HEK293 (cell line): ENCODE measurements at regions not wholly inside any gene's neighbourhood (a gene's known extent, or its start where the extent isn't known, plus 50 kb on each side); places are given as distances from the start of the nearest gene placed in this dataset.

Source experiments
- CTCF ChIP-seq: fragments of 450-650 bp; formaldehyde crosslinking; IDR thresholded peaks from 2 replicates; pipeline ENCODE4 v1.5.1; 2016; ENCODE audit warnings: missing biosample characterization, missing genetic modification characterization
- HIC1 ChIP-seq: fragments of 450-650 bp; formaldehyde crosslinking; IDR thresholded peaks from 2 replicates; pipeline ENCODE4 v1.5.1; 2016; ENCODE audit warnings: missing biosample characterization, missing genetic modification characterization
- REST ChIP-seq: fragments of 450-650 bp; formaldehyde crosslinking; IDR thresholded peaks from 2 replicates; pipeline ENCODE4 v1.5.1; 2016; ENCODE audit warnings: missing biosample characterization, missing genetic modification characterization
- YY1 ChIP-seq: fragments of 450-650 bp; formaldehyde crosslinking; IDR thresholded peaks from 2 replicates; pipeline ENCODE4 v1.5.1; 2018; ENCODE audit warnings: missing biosample characterization, missing genetic modification characterization
- ZBTB10 ChIP-seq: fragments of 450-650 bp; formaldehyde crosslinking; IDR thresholded peaks from 2 replicates; pipeline ENCODE4 v1.5.1; 2016; ENCODE audit warnings: missing biosample characterization, missing genetic modification characterization
- ZEB2 ChIP-seq: fragments of 450-650 bp; formaldehyde crosslinking; IDR thresholded peaks from 2 replicates; pipeline ENCODE4 v1.5.1; 2016; ENCODE audit warnings: missing biosample characterization, missing genetic modification characterization
- ZNF311 ChIP-seq: fragments of 450-650 bp; formaldehyde crosslinking; IDR thresholded peaks from 2 replicates; pipeline ENCODE4 v1.5.1; 2017; ENCODE audit warnings: missing biosample characterization, missing genetic modification characterization, borderline replicate concordance
- ZNF433 ChIP-seq: fragments of 450-650 bp; formaldehyde crosslinking; IDR thresholded peaks from 2 replicates; pipeline ENCODE4 v1.5.1; 2016; ENCODE audit warnings: missing biosample characterization, missing genetic modification characterization, low read depth
- ZNF623 ChIP-seq: fragments of 450-650 bp; formaldehyde crosslinking; IDR thresholded peaks from 2 replicates; pipeline ENCODE4 v1.5.1; 2016; ENCODE audit warnings: missing biosample characterization, missing genetic modification characterization
- ZNF639 ChIP-seq: fragments of 450-650 bp; formaldehyde crosslinking; IDR thresholded peaks from 2 replicates; pipeline ENCODE4 v1.5.1; 2016; ENCODE audit warnings: missing biosample characterization, missing genetic modification characterization
- TF ChIP-seq, protein P1 (sequence below): fragments of 450-650 bp; formaldehyde crosslinking; conservative IDR thresholded peaks from 2 replicates; pipeline ENCODE4 v1.5.1; 2016; ENCODE audit warnings: low read depth, missing biosample characterization, missing genetic modification characterization

- TF ChIP-seq ZEB2 (no peak), HIC1 (no peak), ZNF639 (tag by site-specific recombination) (no peak), CTCF (tag by site-specific recombination) (no peak), ZBTB10 (tag by site-specific recombination) (no peak), YY1 (tag by site-specific recombination) (no peak), ZNF623 (tag by site-specific recombination) (no peak), ZNF311 (no peak), ZNF433 (tag by site-specific recombination) (no peak), REST (tag by site-specific recombination) (no peak)
- TF ChIP-seq, protein P1, sequence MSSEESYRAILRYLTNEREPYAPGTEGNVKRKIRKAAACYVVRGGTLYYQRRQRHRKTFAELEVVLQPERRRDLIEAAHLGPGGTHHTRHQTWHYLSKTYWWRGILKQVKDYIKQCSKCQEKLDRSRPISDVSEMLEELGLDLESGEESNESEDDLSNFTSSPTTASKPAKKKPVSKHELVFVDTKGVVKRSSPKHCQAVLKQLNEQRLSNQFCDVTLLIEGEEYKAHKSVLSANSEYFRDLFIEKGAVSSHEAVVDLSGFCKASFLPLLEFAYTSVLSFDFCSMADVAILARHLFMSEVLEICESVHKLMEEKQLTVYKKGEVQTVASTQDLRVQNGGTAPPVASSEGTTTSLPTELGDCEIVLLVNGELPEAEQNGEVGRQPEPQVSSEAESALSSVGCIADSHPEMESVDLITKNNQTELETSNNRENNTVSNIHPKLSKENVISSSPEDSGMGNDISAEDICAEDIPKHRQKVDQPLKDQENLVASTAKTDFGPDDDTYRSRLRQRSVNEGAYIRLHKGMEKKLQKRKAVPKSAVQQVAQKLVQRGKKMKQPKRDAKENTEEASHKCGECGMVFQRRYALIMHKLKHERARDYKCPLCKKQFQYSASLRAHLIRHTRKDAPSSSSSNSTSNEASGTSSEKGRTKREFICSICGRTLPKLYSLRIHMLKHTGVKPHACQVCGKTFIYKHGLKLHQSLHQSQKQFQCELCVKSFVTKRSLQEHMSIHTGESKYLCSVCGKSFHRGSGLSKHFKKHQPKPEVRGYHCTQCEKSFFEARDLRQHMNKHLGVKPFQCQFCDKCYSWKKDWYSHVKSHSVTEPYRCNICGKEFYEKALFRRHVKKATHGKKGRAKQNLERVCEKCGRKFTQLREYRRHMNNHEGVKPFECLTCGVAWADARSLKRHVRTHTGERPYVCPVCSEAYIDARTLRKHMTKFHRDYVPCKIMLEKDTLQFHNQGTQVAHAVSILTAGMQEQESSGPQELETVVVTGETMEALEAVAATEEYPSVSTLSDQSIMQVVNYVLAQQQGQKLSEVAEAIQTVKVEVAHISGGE (tag by site-specific recombination): no peak
Observed at GRCh38 chr10:43794181-43794815, 145.6 kb upstream of the ZNF32 start.
